GM23248 (cell line): ENCODE measurements at regions not wholly inside any gene's neighbourhood (a gene's known extent, or its start where the extent isn't known, plus 50 kb on each side); places are given as distances from the start of the nearest gene placed in this dataset.

Experiments used
- EZH2 ChIP-seq: fragments of 200-600 bp; sonication (generic); IDR thresholded peaks from 2 replicates; pipeline ENCODE4 v1.6.1; 2018; ENCODE audit warnings: antibody characterized with exemption, mild to moderate bottlenecking; ENCODE audit not compliant: insufficient read depth, poor library complexity, severe bottlenecking
- EZH2phosphoT487 ChIP-seq: fragments of 200-600 bp; sonication (generic); IDR thresholded peaks from 2 replicates; pipeline ENCODE4 v1.6.1; 2018; ENCODE audit warnings: antibody characterized with exemption, moderate library complexity, mild to moderate bottlenecking, low read depth; ENCODE audit not compliant: insufficient read depth

- TF ChIP-seq EZH2phosphoT487, result no peak
- no peak for TF ChIP-seq EZH2
These were observed 261.5 kb downstream of the MYCN start for GRCh38 chr2:16201848-16202247.
